Renal pelvis (tissue), 1 donor: ENCODE measurements at regions not wholly inside any gene's neighbourhood (a gene's known extent, or its start where the extent isn't known, plus 50 kb on each side); places are given as distances from the start of the nearest gene placed in this dataset.
"Not testable (repeated sequence)": the region's sequence is repeated elsewhere in the genome, so short reads cannot be mapped to it uniquely, and the experiment has no call there.

Experiments used
- DNase-seq: peaks from one replicate; pipeline ENCODE4 v3.0.0-alpha.2; 2013

GRCh38 chr12:61290473-61290872 lies 969.7 kb upstream of the USP15 start:
- DNase-seq, result no peak

- DNase-seq, result no peak
Observed at GRCh38 chr12:61291647-61292046, 968.6 kb upstream of the USP15 start.

GRCh38 chr12:61294011-61294410 lies 966.2 kb upstream of the USP15 start:
- not testable (repeated sequence) for DNase-seq

- DNase-seq, result no peak
Observed at GRCh38 chr12:61301817-61302216, 958.4 kb upstream of the USP15 start.

- DNase-seq, result no peak
Observed at GRCh38 chr12:61302282-61302681, 957.9 kb upstream of the USP15 start.

GRCh38 chr12:61308220-61308619 lies 952.0 kb upstream of the USP15 start:
- DNase-seq, result no peak

- no peak for DNase-seq
Observed at GRCh38 chr12:61311413-61311812, 948.8 kb upstream of the USP15 start.

- DNase-seq, result no peak
Observed at GRCh38 chr12:61348871-61349270, 911.3 kb upstream of the USP15 start.

GRCh38 chr12:61355105-61355504 lies 905.1 kb upstream of the USP15 start:
- DNase-seq, result no peak

- no peak for DNase-seq
Observed at GRCh38 chr12:61356485-61356884, 903.7 kb upstream of the USP15 start.

GRCh38 chr12:61357496-61357895 lies 902.7 kb upstream of the USP15 start:
- DNase-seq, result no peak

GRCh38 chr12:61362037-61362436 lies 898.2 kb upstream of the USP15 start:
- DNase-seq, result no peak

GRCh38 chr12:61365001-61365400 lies 895.2 kb upstream of the USP15 start:
- no peak for DNase-seq

GRCh38 chr12:61367281-61367785 lies 892.9 kb upstream of the USP15 start:
- DNase-seq, result no peak

- DNase-seq, result no peak
Observed at GRCh38 chr12:61369241-61369910, 890.8 kb upstream of the USP15 start.

- no peak for DNase-seq
Observed at GRCh38 chr12:61384511-61384910, 875.7 kb upstream of the USP15 start.

GRCh38 chr12:61385771-61386170 lies 874.4 kb upstream of the USP15 start:
- no peak for DNase-seq

- DNase-seq, result no peak
Observed at GRCh38 chr12:61397668-61398067, 862.5 kb upstream of the USP15 start.

GRCh38 chr12:61412201-61412600 lies 848.0 kb upstream of the USP15 start:
- DNase-seq, result no peak

- no peak for DNase-seq
Observed at GRCh38 chr12:61414470-61414869, 845.7 kb upstream of the USP15 start.

GRCh38 chr12:61422786-61423185 lies 837.4 kb upstream of the USP15 start:
- DNase-seq, result no peak

- no peak for DNase-seq
Observed at GRCh38 chr12:61452076-61452475, 808.1 kb upstream of the USP15 start.

GRCh38 chr12:61487728-61488127 lies 772.5 kb upstream of the USP15 start:
- no peak for DNase-seq
